CD4-positive, alpha-beta T cell treated with Interferon alpha-2 for 1 hour (primary cell): ENCODE measurements at regions not wholly inside any gene's neighbourhood (a gene's known extent, or its start where the extent isn't known, plus 50 kb on each side); places are given as distances from the start of the nearest gene placed in this dataset.
"Not testable (repeated sequence)": the region's sequence is repeated elsewhere in the genome, so short reads cannot be mapped to it uniquely, and the experiment has no call there.

Experiments used
- DNase-seq, 2 donors: peaks; one replicate each; pipeline ENCODE4 v3.0.0-alpha.2; 2020 to 2022

DNA sequence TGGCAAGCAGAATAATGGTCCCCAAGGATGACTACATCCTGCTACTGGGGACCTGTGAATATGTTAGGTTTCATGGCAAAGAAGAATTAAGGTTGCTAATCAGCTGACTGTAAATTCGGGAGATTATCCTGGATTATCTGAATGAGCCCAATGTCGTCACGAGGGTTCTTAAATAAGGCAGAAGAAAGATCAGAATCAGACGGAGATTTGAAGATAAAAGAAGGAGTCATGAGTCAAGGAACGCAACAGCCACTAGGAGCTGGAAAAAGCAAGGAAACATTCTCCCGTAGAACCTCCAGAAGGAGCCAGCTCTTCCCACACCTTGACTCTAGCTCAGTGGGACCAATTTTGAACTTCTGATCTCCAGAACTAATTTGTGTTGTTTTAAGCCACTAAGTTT lies 82.9 kb upstream of the APBB1IP start:
- no peak for DNase-seq

DNA sequence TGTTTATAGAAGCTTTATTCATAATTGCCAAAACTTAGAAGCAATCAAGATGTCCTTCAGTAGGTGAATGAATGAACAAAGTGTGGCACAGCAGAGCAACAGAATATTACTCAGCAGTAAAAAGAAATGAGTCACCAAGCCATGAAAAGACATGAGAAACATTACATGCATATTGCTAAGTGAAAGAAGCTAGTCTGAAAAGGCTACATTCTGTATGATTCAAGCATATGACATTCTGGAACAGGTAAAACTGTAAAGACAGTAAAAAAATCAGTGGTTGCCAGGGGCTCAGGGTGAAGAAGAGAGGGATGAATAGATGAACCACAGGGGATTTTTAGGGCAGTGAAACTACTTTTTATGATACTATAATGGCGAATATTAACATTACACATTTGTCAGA lies 80.9 kb upstream of the APBB1IP start:
- DNase-seq = no peak

- no peak for DNase-seq
Measured at GRCh38 chr10:26358071-26358470, 80.1 kb upstream of the APBB1IP start.

- no peak for DNase-seq
Measured at GRCh38 chr10:26359670-26360069, 78.5 kb upstream of the APBB1IP start.

GRCh38 chr10:26361351-26361750 lies 76.8 kb upstream of the APBB1IP start:
- no peak for DNase-seq

GRCh38 chr10:26361971-26362370 lies 76.2 kb upstream of the APBB1IP start:
- DNase-seq = no peak

DNA sequence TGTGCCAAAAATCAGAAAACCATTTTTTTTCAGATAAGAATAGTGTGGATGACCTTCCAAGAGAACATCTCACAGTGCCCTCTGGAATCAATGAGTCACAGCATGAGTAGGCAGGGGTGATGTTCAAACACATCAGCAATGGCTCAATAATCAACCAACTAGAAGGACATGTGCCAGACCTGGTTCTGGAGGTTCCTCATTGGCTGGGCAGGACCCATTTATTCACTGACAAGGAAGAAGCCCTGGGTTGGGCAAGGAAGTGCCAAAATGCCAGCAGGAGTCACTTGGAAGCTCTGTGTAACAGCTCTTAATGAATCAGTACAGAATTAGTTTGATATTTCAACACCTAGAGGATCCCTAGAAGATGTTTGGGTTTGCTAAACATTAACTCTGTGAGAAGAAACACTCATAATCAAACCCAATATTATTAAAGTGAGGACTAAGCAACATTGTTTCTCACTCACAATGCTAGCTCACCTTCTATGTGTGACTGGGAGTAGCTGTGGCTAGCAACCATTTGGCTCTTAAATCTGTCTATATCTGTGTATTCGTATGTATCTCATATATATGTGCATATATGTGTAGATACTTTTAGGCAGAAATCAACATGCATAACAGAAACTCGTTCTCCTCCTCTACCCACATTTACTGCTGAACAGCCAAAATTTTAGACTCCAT lies 72.3 kb upstream of the APBB1IP start:
- no peak for DNase-seq

- DNase-seq = not testable (repeated sequence)
Measured at GRCh38 chr10:26367035-26367434, 71.1 kb upstream of the APBB1IP start.

GRCh38 chr10:26367771-26368170 lies 70.4 kb upstream of the APBB1IP start:
- peak; percentile 10 to 17 for DNase-seq

GRCh38 chr10:26368463-26368862 lies 69.7 kb upstream of the APBB1IP start:
- no peak for DNase-seq

DNA sequence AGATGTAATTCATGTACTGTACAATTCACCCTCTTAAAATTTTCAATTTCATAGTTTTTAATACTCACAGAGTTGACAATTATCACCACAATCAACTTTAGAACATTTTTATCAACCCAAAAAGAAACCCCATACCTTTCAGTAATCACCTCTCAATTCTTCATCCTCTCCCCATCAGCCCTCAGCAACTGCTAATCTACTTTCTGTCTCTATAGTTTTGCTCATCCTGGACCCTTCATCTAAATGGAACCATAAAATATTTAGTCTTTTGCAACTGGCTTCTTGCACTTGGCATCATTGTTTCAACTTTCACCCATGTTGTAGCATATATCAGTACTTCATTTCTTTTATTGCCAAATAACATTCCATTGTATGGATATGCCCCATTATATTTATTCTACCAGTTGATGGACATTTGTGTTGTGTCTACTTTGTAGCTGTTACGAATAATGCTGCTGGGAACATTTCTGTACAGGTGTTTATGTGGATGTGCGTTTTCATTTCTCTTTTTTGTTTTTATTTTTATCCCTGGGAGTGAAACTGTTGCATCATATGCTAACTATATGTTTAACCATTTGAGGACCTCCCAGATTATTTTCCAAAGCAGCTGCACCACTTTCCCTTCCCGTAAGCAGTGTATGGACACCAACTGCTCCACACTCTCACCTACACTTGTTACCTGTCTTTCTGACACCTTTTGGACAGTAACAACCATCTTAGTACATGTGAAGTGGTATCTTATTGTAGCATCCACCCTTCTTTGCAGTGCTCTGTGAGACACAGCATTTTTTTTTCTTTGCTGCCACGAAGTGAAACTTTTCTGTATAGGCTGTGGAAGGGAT lies 65.4 kb upstream of the APBB1IP start:
- no peak for DNase-seq

- DNase-seq = no peak
Measured at GRCh38 chr10:26374426-26374825, 63.7 kb upstream of the APBB1IP start.

DNA sequence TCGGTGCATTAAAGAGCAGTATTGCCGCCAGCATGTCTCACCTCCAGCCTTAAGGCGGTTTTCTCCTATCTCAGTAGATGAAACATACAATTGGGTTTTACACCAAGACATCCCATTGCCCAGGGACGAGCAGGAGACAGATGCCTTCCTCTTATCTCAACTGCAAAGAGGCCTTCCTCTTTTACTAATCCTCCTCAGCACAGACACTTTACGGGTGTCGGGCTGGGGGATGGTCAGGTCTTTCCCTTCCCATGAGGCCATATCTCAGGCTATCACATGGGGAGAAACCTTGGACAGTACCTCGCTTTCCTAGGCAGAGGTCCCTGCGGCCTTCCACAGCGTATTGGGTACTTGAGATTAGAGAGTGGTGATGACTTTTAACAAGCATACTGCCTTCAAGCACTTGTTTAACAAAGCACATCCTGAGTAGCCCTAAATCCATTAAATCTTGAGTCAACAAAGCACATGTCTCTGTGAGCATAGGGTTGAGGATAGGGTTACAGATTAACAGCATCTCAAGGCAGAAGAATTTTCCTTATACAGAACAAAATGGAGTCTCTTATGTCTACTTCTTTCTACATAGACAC lies 60.8 kb upstream of the APBB1IP start:
- not testable (repeated sequence) for DNase-seq

GRCh38 chr10:26378861-26379294 lies 59.3 kb upstream of the APBB1IP start:
- DNase-seq = no peak

- DNase-seq = no peak
Measured at GRCh38 chr10:26380815-26381214, 57.3 kb upstream of the APBB1IP start.

- no peak for DNase-seq
Measured at GRCh38 chr10:26381986-26382385, 56.2 kb upstream of the APBB1IP start.

DNA sequence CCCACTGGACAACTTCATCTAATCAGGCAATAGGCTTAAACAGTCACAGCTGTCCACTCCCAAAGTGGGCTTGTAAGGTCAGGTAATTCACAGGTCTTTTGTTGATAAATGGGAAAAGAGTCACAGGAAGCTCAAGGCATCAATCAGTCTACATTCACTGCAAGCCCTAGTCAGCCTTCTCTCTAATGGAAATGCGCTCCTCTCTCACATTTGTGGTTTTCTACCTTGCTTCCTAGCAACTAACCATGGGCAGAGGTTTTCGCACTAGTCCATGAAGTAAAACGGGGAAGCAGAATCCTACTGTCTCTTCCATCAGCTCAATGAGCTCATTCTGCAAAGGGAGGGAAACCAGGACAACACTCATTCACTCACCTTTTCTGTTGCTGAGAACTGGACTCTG lies 53.5 kb upstream of the APBB1IP start:
- DNase-seq = no peak

GRCh38 chr10:26385443-26385842 lies 52.7 kb upstream of the APBB1IP start:
- DNase-seq = no peak

DNA sequence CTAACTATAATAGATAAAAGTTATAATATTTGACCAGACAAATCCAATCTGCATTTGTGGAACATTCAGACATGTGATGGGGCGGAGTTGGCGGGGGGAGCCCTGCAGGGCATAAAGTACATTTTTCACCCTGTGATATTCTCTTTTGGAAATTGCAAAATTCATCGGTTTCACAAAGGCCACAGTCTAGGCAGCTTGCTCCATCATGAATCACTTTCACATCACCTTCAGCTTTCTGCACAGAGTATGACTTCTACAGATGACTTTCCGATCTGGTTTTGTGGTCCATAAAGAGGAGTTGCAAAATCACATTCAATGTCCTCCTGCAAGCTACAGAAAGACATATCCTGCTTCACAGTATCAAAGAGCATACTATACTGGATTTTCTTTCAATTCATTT lies 51.4 kb upstream of the APBB1IP start:
- DNase-seq = no peak
